GM10248 (cell line): ENCODE measurements at regions not wholly inside any gene's neighbourhood (a gene's known extent, or its start where the extent isn't known, plus 50 kb on each side); places are given as distances from the start of the nearest gene placed in this dataset.

Experiments used
- CTCF ChIA-PET: fragments of 300-600 bp; sonication (Branson Sonifier 250); formaldehyde crosslinking; extraction: SDS; loops from one replicate; lab custom pipeline; 2021; ENCODE audit warnings: antibody characterized with exemption; lab: Yijun Ruan, JAX
- POLR2A ChIA-PET: fragments of 350-650 bp; sonication (Branson Sonifier 250); formaldehyde crosslinking; extraction: SDS; loops from one replicate; lab custom pipeline; 2020; ENCODE audit warnings: antibody characterized with exemption; lab: Yijun Ruan, JAX
- DNase-seq: peaks from one replicate; pipeline ENCODE4 v3.0.0; 2012; ENCODE audit errors: extremely low spot score
- TF ChIP-seq, protein P1 (sequence below): IDR thresholded peaks from 2 replicates; pipeline ENCODE4 v1.5.1; 2012; ENCODE audit warnings: mild to moderate bottlenecking, low read depth; ENCODE audit errors: extremely low read depth, missing control alignments, control extremely low read depth

GRCh38 chr1:222931023-222931422 is 116.2 kb downstream of the DISP1 start:
- CTCF ChIA-PET = no interaction called here
- POLR2A ChIA-PET = no interaction called here
- DNase-seq = no peak
- TF ChIP-seq, protein P1, sequence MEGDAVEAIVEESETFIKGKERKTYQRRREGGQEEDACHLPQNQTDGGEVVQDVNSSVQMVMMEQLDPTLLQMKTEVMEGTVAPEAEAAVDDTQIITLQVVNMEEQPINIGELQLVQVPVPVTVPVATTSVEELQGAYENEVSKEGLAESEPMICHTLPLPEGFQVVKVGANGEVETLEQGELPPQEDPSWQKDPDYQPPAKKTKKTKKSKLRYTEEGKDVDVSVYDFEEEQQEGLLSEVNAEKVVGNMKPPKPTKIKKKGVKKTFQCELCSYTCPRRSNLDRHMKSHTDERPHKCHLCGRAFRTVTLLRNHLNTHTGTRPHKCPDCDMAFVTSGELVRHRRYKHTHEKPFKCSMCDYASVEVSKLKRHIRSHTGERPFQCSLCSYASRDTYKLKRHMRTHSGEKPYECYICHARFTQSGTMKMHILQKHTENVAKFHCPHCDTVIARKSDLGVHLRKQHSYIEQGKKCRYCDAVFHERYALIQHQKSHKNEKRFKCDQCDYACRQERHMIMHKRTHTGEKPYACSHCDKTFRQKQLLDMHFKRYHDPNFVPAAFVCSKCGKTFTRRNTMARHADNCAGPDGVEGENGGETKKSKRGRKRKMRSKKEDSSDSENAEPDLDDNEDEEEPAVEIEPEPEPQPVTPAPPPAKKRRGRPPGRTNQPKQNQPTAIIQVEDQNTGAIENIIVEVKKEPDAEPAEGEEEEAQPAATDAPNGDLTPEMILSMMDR = no peak

DNA sequence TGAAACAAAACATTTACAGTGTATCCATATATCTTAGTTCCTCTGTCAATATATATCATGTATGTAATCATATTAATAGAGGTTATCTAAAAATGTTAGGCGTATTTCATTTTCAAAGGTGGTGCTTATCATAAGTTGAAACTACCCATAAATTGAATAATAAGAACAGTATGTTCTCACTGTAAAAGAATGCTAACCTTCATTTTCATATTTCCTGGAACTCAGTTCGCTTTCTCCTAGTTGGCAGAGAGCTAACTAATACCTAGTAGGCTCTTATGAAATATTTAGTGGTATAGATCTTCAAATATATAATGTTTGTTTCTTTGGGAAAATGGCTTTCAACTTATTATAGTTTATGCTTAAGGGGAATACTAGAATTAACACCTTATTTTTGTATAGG is 118.4 kb downstream of the DISP1 start:
- no peak for DNase-seq
- CTCF ChIA-PET = no interaction called here
- POLR2A ChIA-PET = no interaction called here
- TF ChIP-seq, protein P1 = no peak

GRCh38 chr1:222935239-222935900 is 120.5 kb downstream of the DISP1 start:
- CTCF ChIA-PET = no interaction called here

GRCh38 chr1:222936042-222936441 is 121.2 kb downstream of the DISP1 start:
- TF ChIP-seq, protein P1 = no peak
- POLR2A ChIA-PET = no interaction called here
- no peak for DNase-seq
- CTCF ChIA-PET = no interaction called here

More at GRCh38 chr1:222935239-222935900, 120.5 kb downstream of the DISP1 start:
- POLR2A ChIA-PET = no interaction called here
- no peak for DNase-seq
- TF ChIP-seq, protein P1 = no peak

- no peak for DNase-seq
- ChIA-PET POLR2A (no interaction called here), CTCF (no interaction called here)
- TF ChIP-seq, protein P1 = no peak
These were observed 124.1 kb downstream of the DISP1 start for GRCh38 chr1:222938986-222939385.

DNA sequence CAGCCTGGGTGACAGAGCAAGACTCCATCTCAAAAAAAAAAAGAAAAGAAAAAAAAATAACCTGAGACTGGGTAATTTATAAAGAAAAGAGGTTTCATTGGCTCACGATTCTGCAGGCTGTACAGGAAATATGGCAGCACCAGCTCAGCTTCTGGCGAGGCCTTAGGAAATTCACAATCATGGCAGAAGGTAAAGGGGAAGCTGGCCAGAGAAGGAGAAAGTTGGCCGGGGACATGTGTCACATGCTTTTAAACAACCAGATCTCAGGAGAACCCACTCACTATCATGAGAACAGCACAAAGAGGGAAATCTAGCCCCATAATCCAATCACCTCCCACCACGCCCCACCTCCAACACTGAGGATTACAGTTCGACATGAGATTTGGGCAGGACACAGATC is 125.3 kb downstream of the DISP1 start:
- no peak for DNase-seq
- ChIA-PET CTCF (no interaction called here), POLR2A (no interaction called here)
- TF ChIP-seq, protein P1 = no peak

GRCh38 chr1:222940906-222941305 is 126.1 kb downstream of the DISP1 start:
- DNase-seq = no peak
- ChIA-PET POLR2A (no interaction called here), CTCF (no interaction called here)
- TF ChIP-seq, protein P1 = no peak
